HEK293 (cell line): ENCODE measurements at regions not wholly inside any gene's neighbourhood (a gene's known extent, or its start where the extent isn't known, plus 50 kb on each side); places are given as distances from the start of the nearest gene placed in this dataset.

Experiments used
- CTCF ChIP-seq: fragments of 450-650 bp; formaldehyde crosslinking; IDR thresholded peaks from 2 replicates; pipeline ENCODE4 v1.5.1; 2016; ENCODE audit warnings: missing biosample characterization, missing genetic modification characterization
- GFI1B ChIP-seq: fragments of 450-650 bp; formaldehyde crosslinking; IDR thresholded peaks from 2 replicates; pipeline ENCODE4 v1.5.1; 2016; ENCODE audit warnings: missing biosample characterization, missing genetic modification characterization
- INSM2 ChIP-seq: fragments of 450-650 bp; formaldehyde crosslinking; IDR thresholded peaks from 2 replicates; pipeline ENCODE4 v1.5.1; 2016; ENCODE audit warnings: missing biosample characterization, missing genetic modification characterization
- SP2 ChIP-seq: fragments of 450-650 bp; formaldehyde crosslinking; IDR thresholded peaks from 2 replicates; pipeline ENCODE4 v1.5.1; 2016; ENCODE audit warnings: missing biosample characterization, missing genetic modification characterization
- YY1 ChIP-seq: fragments of 450-650 bp; formaldehyde crosslinking; IDR thresholded peaks from 2 replicates; pipeline ENCODE4 v1.5.1; 2018; ENCODE audit warnings: missing biosample characterization, missing genetic modification characterization
- ZBTB1 ChIP-seq: fragments of 450-650 bp; formaldehyde crosslinking; IDR thresholded peaks from 2 replicates; pipeline ENCODE4 v1.5.1; 2016; ENCODE audit warnings: missing biosample characterization, missing genetic modification characterization
- ZNF10 ChIP-seq: fragments of 450-650 bp; formaldehyde crosslinking; IDR thresholded peaks from 2 replicates; pipeline ENCODE4 v1.5.1; 2017; ENCODE audit warnings: missing biosample characterization, missing genetic modification characterization
- ZNF138 ChIP-seq: fragments of 450-650 bp; formaldehyde crosslinking; IDR thresholded peaks from 2 replicates; pipeline ENCODE4 v1.5.1; 2016; ENCODE audit warnings: missing biosample characterization, missing genetic modification characterization, borderline replicate concordance
- ZNF18 ChIP-seq: fragments of 450-650 bp; formaldehyde crosslinking; IDR thresholded peaks from 2 replicates; pipeline ENCODE4 v1.5.1; 2016; ENCODE audit warnings: missing biosample characterization, missing genetic modification characterization
- ZNF274 ChIP-seq, 2 experiments: fragments of 200-500 bp in 1 of 2; fragments of 450-650 bp in 1 of 2; sonication (Bioruptor generic) in 1 of 2; formaldehyde crosslinking in 1 of 2; IDR thresholded peaks; 2 replicates each; pipeline versions ENCODE4 v1.5.1 to v1.6.1; 2014 to 2016; ENCODE audit warnings: borderline replicate concordance in 1 of 2, inconsistent platforms in 1 of 2, low read length in 1 of 2, missing biosample characterization in 1 of 2, missing genetic modification characterization in 1 of 2
- ZNF350 ChIP-seq: fragments of 450-650 bp; formaldehyde crosslinking; IDR thresholded peaks from 2 replicates; pipeline ENCODE4 v1.5.0; 2017; ENCODE audit warnings: missing biosample characterization, mild to moderate bottlenecking, missing genetic modification characterization
- ZNF37A ChIP-seq: fragments of 450-650 bp; IDR thresholded peaks from 2 replicates; pipeline ENCODE4 v1.5.1; 2018; ENCODE audit warnings: missing biosample characterization, missing genetic modification characterization
- ZNF600 ChIP-seq: fragments of 450-650 bp; formaldehyde crosslinking; IDR thresholded peaks from 2 replicates; pipeline ENCODE4 v1.5.1; 2016; ENCODE audit warnings: missing biosample characterization, missing genetic modification characterization
- ZNF76 ChIP-seq: fragments of 450-650 bp; formaldehyde crosslinking; IDR thresholded peaks from 2 replicates; pipeline ENCODE4; 2016; ENCODE audit warnings: low read depth, missing biosample characterization, missing genetic modification characterization, borderline replicate concordance

GRCh38 chr2:41922177-41922576 lies 125.6 kb upstream of the PKDCC start:
- TF ChIP-seq ZNF274 (IDR thresholded peaks at IDR 0.05; ENCODE audit: low read length) (no peak), ZNF274 (tag by site-specific recombination; IDR thresholded peaks at IDR 0.05; ENCODE audit: borderline replicate concordance) (no peak), CTCF (tag by site-specific recombination) (no peak), ZNF350 (tag by site-specific recombination) (no peak), SP2 (tag by site-specific recombination) (no peak), GFI1B (tag by site-specific recombination) (no peak), YY1 (no peak), ZNF37A (tag by site-specific recombination) (no peak), ZNF138 (tag by site-specific recombination) (no peak), INSM2 (tag by site-specific recombination) (no peak), ZNF10 (tag by site-specific recombination) (no peak), ZBTB1 (tag by site-specific recombination) (no peak), ZNF600 (tag by site-specific recombination) (no peak), ZNF76 (no peak), ZNF18 (tag by site-specific recombination) (no peak)
